Endodermal cell (in vitro differentiated cells): ENCODE measurements at regions not wholly inside any gene's neighbourhood (a gene's known extent, or its start where the extent isn't known, plus 50 kb on each side); places are given as distances from the start of the nearest gene placed in this dataset.

ENCODE experiments used
- DNase-seq: peaks from one replicate; pipeline ENCODE4 v3.0.0-alpha.2; 2017
- H3K27ac ChIP-seq: 2 replicates; pipeline ENCODE4 v1.5.1; 2013; ENCODE audit warnings: mild to moderate bottlenecking, low read depth, low read length, moderate library complexity
- H3K27me3 ChIP-seq: 2 replicates; pipeline ENCODE4 v1.6.1; 2013; ENCODE audit warnings: mild to moderate bottlenecking, low read length, moderate library complexity; ENCODE audit not compliant: insufficient read depth, control insufficient read depth, poor library complexity, severe bottlenecking
- H3K36me3 ChIP-seq: 2 replicates; pipeline ENCODE4 v1.7.0; 2013; ENCODE audit warnings: mild to moderate bottlenecking, low read length, moderate library complexity; ENCODE audit not compliant: control insufficient read depth, insufficient read depth
- H3K4me1 ChIP-seq: one replicate; pipeline ENCODE4 v1.7.0; 2013; ENCODE audit warnings: low read length; ENCODE audit not compliant: control insufficient read depth, insufficient read depth
- H3K4me3 ChIP-seq: 2 replicates; pipeline ENCODE4 v1.5.1; 2013; ENCODE audit warnings: mild to moderate bottlenecking, low read length, moderate library complexity
- H3K9ac ChIP-seq: 2 replicates; pipeline ENCODE4 v1.6.1; 2013; ENCODE audit warnings: mild to moderate bottlenecking, low read length, moderate library complexity; ENCODE audit not compliant: poor library complexity, severe bottlenecking; ENCODE audit errors: extremely low read depth
- H3K9me3 ChIP-seq: 2 replicates; pipeline ENCODE4 v1.6.1; 2013; ENCODE audit warnings: mild to moderate bottlenecking, low read length, moderate library complexity; ENCODE audit not compliant: control insufficient read depth
- H3K27ac Mint-ChIP-seq: 2 replicates; pipeline ENCODE4 v1.8.0; 2020; ENCODE audit warnings: mixed read lengths
- H3K27me3 Mint-ChIP-seq: 2 replicates; pipeline ENCODE4 v1.8.0; 2021; ENCODE audit warnings: mild to moderate bottlenecking, mixed read lengths; ENCODE audit not compliant: insufficient read depth
- H3K36me3 Mint-ChIP-seq: 2 replicates; pipeline ENCODE4 v1.8.0; 2020; ENCODE audit warnings: low read depth, mixed read lengths
- H3K4me1 Mint-ChIP-seq: 2 replicates; pipeline ENCODE4 v1.8.0; 2020; ENCODE audit warnings: mixed read lengths
- H3K4me3 Mint-ChIP-seq: 2 replicates; pipeline ENCODE4 v1.8.0; 2020; ENCODE audit warnings: mild to moderate bottlenecking, moderate library complexity, mixed read lengths
- H3K9me3 Mint-ChIP-seq: 2 replicates; pipeline ENCODE4 v1.8.0; 2020; ENCODE audit warnings: mild to moderate bottlenecking, mixed read lengths
- WGBS, 2 experiments: methylation state at CpG; one replicate each; pipeline versions ENCODE4 v1.1.5 to v1.1.7; 2013; ENCODE audit warnings: missing lambda C conversion rate in 2 of 2, mixed read lengths in 1 of 2; ENCODE audit not compliant: insufficient coverage in 1 of 2, insufficient read length in 1 of 2; 5-methylcytosine and 5-hydroxymethylcytosine counted together
- TF ChIP-seq, protein P1 (sequence below): fragments of 200-600 bp; sonication (generic); conservative IDR thresholded peaks from 2 replicates; pipeline ENCODE4 v1.5.0; 2021; ENCODE audit warnings: antibody characterized with exemption, mild to moderate bottlenecking

- H3K4me3 Mint-ChIP-seq: no peak overlapping the region
Measured at GRCh38 chr10:44513591-44513990, 128.7 kb upstream of the CXCL12 start.

DNA sequence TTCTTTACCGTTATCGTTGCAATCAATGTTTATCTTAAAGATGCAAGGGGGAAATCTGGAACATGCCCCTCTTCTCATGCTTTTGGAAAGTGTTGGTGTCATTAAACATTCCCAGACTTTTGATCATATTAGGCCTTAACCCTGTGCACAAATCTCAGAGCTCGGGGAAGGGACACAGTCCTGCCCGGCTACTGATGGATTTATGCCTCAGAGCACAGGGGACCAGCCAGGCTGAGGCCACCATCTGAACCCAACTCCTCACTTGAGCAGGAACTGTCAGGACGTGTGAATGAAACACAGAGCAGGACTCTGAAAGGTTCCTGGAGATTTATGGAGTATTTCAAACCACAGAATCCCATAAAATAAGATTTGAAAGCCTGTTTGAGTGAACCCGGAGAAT is 132.0 kb upstream of the CXCL12 start:
- Mint-ChIP-seq H3K36me3 (no peaks in the 10 kb centered on the region), H3K27me3 (peaks cover 3% of the 10 kb centered on the region), H3K9me3 (no peaks in the 10 kb centered on the region), H3K4me1 (no peaks in the 10 kb centered on the region), H3K4me3 (no peak overlapping the region), H3K27ac (no peak overlapping the region)
- Histone ChIP-seq H3K4me1 (no peaks in the 10 kb centered on the region), H3K4me3 (no peak overlapping the region), H3K27me3 (no peaks in the 10 kb centered on the region), H3K9ac (no peak overlapping the region), H3K36me3 (no peaks in the 10 kb centered on the region), H3K27ac (no peak overlapping the region), H3K9me3 (no peaks in the 10 kb centered on the region)
- no peak for DNase-seq
- 93 to 95% methylated on average over 4 to 6 of the region's 6 CpGs for WGBS, 2 experiments
- TF ChIP-seq, protein P1, sequence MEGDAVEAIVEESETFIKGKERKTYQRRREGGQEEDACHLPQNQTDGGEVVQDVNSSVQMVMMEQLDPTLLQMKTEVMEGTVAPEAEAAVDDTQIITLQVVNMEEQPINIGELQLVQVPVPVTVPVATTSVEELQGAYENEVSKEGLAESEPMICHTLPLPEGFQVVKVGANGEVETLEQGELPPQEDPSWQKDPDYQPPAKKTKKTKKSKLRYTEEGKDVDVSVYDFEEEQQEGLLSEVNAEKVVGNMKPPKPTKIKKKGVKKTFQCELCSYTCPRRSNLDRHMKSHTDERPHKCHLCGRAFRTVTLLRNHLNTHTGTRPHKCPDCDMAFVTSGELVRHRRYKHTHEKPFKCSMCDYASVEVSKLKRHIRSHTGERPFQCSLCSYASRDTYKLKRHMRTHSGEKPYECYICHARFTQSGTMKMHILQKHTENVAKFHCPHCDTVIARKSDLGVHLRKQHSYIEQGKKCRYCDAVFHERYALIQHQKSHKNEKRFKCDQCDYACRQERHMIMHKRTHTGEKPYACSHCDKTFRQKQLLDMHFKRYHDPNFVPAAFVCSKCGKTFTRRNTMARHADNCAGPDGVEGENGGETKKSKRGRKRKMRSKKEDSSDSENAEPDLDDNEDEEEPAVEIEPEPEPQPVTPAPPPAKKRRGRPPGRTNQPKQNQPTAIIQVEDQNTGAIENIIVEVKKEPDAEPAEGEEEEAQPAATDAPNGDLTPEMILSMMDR: no peak

More at GRCh38 chr10:44513591-44513990, 128.7 kb upstream of the CXCL12 start:
- no peaks in the 10 kb centered on the region for H3K36me3 Mint-ChIP-seq
- TF ChIP-seq, protein P1: peak; percentile 56
- Histone ChIP-seq H3K36me3 (no peaks in the 10 kb centered on the region), H3K27me3 (no peaks in the 10 kb centered on the region), H3K4me1 (no peaks in the 10 kb centered on the region), H3K4me3 (no peak overlapping the region), H3K27ac (no peak overlapping the region), H3K9ac (no peak overlapping the region), H3K9me3 (no peaks in the 10 kb centered on the region)
- H3K27me3 Mint-ChIP-seq: peaks cover 3% of the 10 kb centered on the region
- 74 to 82% methylated on average over 5 of the region's 5 CpGs for WGBS, 2 experiments
- no peak overlapping the region for H3K27ac Mint-ChIP-seq
- DNase-seq: no peak
- H3K4me1 Mint-ChIP-seq: no peaks in the 10 kb centered on the region
- no peaks in the 10 kb centered on the region for H3K9me3 Mint-ChIP-seq

- WGBS, 2 experiments: 68 to 91% methylated on average over 3 to 7 of the region's 7 CpGs
Measured at GRCh38 chr10:44517635-44518034, 132.7 kb upstream of the CXCL12 start.

More at GRCh38 chr10:44517635-44518034, 132.7 kb upstream of the CXCL12 start:
- Histone ChIP-seq H3K27me3 (no peaks in the 10 kb centered on the region), H3K9ac (no peak overlapping the region), H3K36me3 (no peaks in the 10 kb centered on the region), H3K4me1 (no peaks in the 10 kb centered on the region), H3K4me3 (no peak overlapping the region), H3K27ac (no peak overlapping the region), H3K9me3 (no peaks in the 10 kb centered on the region)
- Mint-ChIP-seq H3K4me3 (no peak overlapping the region), H3K9me3 (peaks cover 2% of the 10 kb centered on the region), H3K27me3 (peaks cover 3% of the 10 kb centered on the region), H3K36me3 (no peaks in the 10 kb centered on the region), H3K4me1 (no peaks in the 10 kb centered on the region), H3K27ac (no peak overlapping the region)
- TF ChIP-seq, protein P1: peak; percentile 80
- peak; percentile 85 for DNase-seq
